NCI-H510A (cell line): ENCODE measurements at regions not wholly inside any gene's neighbourhood (a gene's known extent, or its start where the extent isn't known, plus 50 kb on each side); places are given as distances from the start of the nearest gene placed in this dataset.
"Not testable (repeated sequence)": the region's sequence is repeated elsewhere in the genome, so short reads cannot be mapped to it uniquely, and the experiment has no call there.

Source experiments
- DNase-seq: peaks from one replicate; lab custom pipeline; 2025; lab: John Stamatoyannopoulos, UW

GRCh38 chr15:81723113-81723651, 322.6 kb downstream of the MEX3B start:
- no peak for DNase-seq

GRCh38 chr15:81716468-81716867, 329.4 kb downstream of the MEX3B start:
- DNase-seq, result not testable (repeated sequence)

GRCh38 chr15:81710328-81710727, 335.5 kb downstream of the MEX3B start:
- DNase-seq, result no peak

- not testable (repeated sequence) for DNase-seq
These were observed 332.9 kb upstream of the TMC3 start for GRCh38 chr15:81706816-81707346.

- not testable (repeated sequence) for DNase-seq
These were observed 331.7 kb upstream of the TMC3 start for GRCh38 chr15:81705727-81706126.

- no peak for DNase-seq
These were observed 312.0 kb upstream of the TMC3 start for GRCh38 chr15:81686021-81686420.

GRCh38 chr15:81685237-81685636, 311.2 kb upstream of the TMC3 start:
- DNase-seq, result no peak

- DNase-seq, result no peak
These were observed 306.8 kb upstream of the TMC3 start for GRCh38 chr15:81680829-81681228.

GRCh38 chr15:81666839-81667238, 292.8 kb upstream of the TMC3 start:
- DNase-seq, result no peak

- DNase-seq, result no peak
These were observed 287.0 kb upstream of the TMC3 start for GRCh38 chr15:81660976-81661375.

- no peak for DNase-seq
These were observed 279.2 kb upstream of the TMC3 start for GRCh38 chr15:81653259-81653658.

GRCh38 chr15:81645470-81645869, 271.5 kb upstream of the TMC3 start:
- DNase-seq, result no peak

- DNase-seq, result no peak
These were observed 269.8 kb upstream of the TMC3 start for GRCh38 chr15:81643771-81644170.

GRCh38 chr15:81642451-81642990, 268.5 kb upstream of the TMC3 start:
- no peak for DNase-seq

GRCh38 chr15:81636064-81636463, 262.1 kb upstream of the TMC3 start:
- not testable (repeated sequence) for DNase-seq

- no peak for DNase-seq
These were observed 259.9 kb upstream of the TMC3 start for GRCh38 chr15:81633889-81634288.

- no peak for DNase-seq
These were observed 251.9 kb upstream of the TMC3 start for GRCh38 chr15:81625896-81626295.

GRCh38 chr15:81619002-81619401, 245.0 kb upstream of the TMC3 start:
- DNase-seq, result no peak

GRCh38 chr15:81612631-81613030, 238.6 kb upstream of the TMC3 start:
- no peak for DNase-seq

GRCh38 chr15:81611679-81612078, 237.7 kb upstream of the TMC3 start:
- no peak for DNase-seq

GRCh38 chr15:81608309-81608829, 234.4 kb upstream of the TMC3 start:
- no peak for DNase-seq

GRCh38 chr15:81604713-81605112, 230.7 kb upstream of the TMC3 start:
- no peak for DNase-seq

GRCh38 chr15:81596159-81596865, 222.3 kb upstream of the TMC3 start:
- DNase-seq, result no peak
